Dedifferentiated amniotic fluid mesenchymal stem cell (primary cell): ENCODE measurements at regions not wholly inside any gene's neighbourhood (a gene's known extent, or its start where the extent isn't known, plus 50 kb on each side); places are given as distances from the start of the nearest gene placed in this dataset.
A peak's percentile ranks its signal among the peaks of the same experiment; 100 is the strongest.

Experiments
- DNase-seq: peaks from one replicate; pipeline ENCODE4 v3.0.0-alpha.2; 2016; ENCODE audit errors: extremely low spot score

DNA sequence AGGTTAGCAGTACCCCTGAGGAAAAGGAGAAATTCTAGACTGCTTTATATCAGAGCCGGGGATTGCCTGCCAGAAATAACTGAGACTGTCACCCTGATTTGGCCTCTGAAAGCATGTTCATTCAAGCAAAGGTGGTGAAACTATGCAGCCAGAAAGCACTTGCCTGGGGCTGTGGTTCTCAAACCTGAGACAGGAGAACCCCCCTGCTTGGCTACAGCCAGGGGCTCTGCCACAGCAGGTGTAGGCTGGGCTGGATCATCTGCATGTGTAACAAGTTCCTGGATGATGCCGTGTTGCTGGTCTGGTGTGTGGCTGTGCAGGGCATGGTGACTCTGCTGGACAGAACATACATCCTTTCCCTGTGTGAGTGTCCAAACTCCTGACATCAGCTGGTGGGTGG, 157.8 kb downstream of the NXNL2 start:
- no peak for DNase-seq

DNA sequence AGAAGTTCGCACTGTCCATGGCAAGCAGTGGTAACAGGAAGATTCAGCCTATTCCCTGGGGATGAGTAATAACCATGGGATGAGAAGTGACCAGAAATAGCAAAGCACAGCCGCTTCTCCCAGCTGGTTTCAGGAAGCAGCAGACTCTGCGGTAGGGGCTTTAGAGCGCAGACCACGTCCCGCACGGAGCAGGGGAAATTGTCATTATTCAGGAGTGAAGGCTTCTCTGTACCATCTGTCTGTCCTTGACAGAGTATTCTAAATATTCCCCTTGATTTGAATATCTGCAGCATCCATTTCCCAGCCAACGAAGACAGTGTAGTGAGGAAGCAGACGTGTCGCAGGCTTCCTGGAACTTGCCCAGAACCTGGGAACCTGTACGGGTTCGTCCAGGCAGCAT, 159.6 kb downstream of the NXNL2 start:
- no peak for DNase-seq

DNA sequence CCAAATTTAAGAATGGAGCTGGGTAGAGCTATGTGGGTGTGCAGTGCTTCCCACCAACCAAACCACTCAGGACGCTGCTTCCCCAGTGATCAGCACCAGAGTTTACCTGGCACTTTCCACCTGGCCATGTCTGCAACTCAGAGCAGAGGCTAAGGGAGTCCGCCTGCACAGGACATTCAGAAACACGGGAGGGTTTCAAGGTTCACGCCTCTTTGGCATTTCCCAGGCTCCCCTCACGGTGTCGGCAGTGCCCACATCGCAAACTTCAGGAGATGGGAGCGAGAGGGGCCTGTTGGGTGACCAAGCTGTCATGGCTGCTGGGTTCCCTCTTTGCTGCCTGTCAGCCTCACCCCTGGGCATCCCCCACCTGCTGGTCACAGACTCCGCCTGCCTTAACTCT, 161.5 kb downstream of the NXNL2 start:
- DNase-seq = no peak

DNA sequence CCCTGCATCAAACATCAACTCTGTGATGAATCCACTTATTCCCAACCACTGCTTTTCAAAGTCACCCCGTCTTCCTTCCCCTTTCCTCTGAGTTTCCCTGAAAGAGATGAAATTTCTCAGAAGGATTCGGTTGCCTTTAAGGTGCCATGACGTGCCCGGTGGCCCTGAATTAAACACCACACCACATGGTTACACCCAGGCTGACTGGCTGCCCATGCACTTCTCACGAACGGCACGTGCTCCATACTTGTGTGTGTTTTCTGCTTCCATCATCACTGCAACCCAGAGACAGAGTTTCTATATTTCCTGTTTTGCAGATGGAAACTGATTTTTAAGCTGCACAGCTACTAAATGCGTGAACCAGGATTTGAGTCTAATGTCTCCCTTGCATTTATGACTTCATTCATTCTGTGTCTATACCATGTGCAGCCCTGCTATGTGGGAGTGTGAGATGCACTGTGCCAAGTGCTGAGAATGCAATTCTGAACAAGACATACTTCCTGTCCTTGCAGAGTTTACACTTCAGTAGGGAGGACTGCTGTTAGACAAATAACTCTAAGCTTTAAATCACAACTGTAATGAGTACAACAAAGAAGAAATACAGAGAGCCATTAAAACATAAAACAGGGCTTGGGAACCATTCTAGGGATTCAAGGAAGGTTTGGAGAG, 162.9 kb downstream of the NXNL2 start:
- DNase-seq = no peak

DNA sequence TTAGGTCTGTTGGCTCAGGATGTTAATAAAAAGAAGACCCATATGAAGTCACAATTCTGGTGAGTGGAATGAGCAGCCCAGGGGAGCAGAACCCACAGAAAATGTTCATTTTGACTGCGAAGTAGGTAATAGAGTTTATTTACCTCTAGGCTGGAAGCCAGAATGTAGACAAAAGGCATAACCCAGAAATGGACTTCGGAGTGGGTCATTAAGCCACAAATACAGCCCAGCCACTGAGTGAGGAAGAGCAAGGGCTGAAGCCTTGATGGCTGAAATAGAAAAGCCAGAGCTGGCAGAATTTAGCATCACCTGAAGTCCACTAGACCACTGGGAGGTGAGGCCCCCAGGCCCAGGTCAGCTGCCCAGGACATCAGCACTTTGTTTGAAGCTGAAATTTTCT, 168.0 kb downstream of the NXNL2 start:
- no peak for DNase-seq

DNA sequence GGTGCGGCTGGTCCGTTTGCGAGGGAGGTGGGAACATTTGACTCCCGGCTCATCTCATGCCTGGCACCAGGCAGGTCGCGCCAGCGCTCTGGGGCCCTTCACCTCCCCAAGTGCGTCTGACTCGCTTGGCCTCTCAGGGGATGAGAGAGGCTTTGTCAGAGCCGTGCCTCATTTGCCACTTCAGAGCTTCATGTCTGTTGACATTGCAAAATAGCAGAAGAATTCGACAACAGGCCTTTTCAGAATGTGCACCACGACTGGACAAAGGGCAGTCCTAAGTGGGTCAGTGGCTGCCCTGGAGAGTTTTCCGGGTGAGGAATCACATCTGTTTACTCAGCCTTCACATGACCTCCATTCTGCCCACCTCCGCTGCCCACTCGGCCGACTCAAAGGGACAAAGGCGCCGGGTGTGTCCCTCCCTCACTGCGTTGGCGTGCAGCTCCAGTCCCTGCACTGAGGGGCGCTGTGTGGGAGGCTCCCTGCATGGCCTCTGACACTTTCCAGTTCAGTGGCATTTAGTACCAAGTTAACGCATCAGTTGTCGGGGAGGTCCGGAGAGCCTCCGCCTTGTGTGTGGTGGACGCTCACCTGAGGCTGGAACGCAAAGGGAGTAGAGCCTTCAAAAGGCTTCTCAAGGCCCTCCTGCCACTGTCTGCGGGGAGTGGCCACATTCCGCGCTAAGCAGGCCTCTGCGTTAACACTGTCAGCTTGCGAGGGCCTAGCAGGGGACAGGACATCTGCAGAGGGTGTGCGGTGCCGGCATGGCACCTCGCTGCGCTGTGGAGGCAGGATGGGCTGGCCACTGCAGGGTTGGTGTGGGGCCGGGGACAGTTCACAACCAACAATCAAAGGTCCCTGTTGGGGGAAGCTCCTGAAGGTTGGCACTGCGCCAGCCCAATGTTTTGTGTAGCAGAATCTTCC, 171.5 kb downstream of the NXNL2 start:
- DNase-seq = no peak

DNA sequence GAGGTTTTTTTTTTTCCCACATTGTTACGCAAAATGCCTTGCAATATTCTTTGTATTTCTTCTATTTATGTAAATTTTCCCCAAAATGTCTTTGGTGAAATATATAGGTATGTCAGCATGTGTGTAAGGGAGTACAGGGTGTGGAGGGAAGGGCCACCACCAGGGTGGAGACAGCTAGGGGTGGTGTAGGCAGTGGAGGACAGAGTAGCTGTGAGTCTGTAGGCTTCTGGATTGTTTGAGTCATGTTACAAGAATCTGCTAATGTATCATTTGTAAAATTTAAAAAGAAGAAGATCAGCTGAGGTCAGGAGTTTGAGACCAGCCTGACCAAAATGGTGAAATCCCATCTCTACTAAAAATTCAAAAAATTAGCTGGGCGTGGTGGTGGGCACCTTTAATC, 175.5 kb downstream of the NXNL2 start:
- DNase-seq = no peak

DNA sequence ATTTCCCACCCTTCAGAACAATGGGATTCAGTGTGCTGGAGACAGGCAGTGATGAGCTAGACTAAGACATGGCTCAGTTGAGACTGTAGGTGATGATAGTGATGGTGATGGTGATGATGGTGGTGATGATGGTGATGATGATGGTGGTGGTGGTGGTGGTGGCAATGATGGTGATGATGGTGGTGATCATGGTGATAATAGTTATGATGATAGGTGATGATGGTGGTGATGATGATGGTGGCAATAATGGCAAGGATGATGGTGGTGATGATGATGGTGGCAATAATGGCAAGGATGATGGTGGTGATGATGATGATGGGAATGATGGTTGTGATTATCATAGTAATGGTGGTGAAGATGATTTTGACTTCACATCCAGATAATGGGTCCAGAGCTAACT, 176.7 kb downstream of the NXNL2 start:
- DNase-seq = no peak

DNA sequence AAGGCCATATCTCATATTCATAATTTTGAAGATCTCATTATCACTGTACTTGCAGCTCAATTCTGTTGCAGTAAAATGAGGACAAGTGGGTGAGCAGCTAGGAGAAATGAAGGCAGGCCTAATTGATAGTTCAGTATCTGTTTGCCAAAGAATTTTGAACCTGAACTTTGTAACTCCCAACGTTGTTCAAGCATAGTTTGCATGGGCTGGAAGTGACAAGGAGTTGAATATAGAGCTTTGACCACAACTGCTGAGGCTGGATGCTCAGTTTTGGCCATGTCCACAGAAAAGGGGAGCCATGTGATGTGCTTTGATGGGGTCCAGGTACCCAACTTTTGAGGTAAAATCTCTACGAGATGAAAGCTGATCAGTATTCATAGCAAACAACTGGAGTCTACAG, 177.5 kb downstream of the NXNL2 start:
- no peak for DNase-seq

DNA sequence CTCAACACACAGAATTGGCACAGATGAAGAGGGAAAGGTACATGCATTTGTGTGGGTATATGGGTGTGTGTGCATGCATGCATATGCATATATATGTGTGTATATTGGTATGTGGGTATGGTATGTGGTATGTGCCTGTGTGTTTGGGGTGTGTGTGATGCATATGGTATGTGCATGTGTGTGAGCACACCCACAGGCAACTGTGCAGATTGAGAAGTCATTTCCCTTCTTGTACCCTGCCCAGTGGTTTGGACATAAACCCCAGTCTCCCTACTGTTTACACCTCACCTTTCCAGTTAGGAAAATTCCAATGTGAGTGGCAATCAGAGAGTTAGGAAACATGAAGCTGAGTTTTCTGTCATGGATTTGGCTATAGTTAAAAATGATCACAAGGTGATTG, 178.0 kb downstream of the NXNL2 start:
- no peak for DNase-seq

DNA sequence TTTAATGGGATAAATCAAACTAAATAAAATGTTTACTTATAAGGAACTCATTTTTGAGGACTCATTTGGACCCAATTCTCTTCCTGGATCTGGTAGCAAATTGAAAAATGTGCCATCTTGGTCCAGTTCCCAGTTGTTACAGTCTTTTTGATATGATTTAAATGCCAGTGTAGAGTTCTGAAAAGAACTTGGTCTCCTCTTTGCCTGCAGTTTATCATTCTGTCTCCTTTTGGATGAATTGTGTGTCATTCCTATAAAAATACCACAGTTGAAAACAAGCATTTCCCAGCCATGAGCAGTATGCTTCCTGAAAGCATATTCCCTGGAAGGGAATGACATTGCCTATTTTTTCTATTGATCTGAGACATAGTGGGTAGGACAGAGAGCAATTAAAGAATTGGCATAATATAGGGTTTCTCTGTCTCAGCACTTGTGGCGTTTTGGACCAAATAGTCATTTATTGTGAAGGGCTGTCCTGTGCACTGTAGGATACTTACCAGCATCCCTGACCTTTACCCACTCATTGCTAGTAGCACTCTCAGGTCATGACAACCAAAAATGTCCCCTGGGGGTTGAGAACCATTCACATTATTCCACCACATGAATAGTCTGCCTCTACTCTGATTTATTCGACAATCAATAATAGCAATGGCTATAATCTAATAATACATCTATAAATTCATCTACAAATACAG, 181.8 kb downstream of the NXNL2 start:
- no peak for DNase-seq

DNA sequence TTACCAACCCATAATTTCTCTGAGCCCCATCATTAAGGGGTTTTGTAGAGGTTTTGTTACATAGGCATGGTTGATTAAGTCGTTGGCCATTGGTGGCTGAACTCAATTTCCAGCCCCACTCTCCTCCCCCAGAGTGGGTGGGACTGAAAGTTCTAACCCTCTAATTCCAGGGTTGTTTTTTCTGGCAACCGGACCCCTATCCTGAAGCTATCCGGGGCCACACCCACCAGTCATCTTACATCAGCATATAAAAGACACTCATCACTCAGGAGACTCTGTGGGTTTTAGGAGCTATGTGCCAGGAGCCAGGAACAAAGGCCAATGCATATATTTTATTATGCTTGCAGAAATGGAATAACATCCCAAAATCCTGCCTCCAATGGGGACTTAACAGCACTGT, 186.0 kb downstream of the NXNL2 start:
- no peak for DNase-seq

DNA sequence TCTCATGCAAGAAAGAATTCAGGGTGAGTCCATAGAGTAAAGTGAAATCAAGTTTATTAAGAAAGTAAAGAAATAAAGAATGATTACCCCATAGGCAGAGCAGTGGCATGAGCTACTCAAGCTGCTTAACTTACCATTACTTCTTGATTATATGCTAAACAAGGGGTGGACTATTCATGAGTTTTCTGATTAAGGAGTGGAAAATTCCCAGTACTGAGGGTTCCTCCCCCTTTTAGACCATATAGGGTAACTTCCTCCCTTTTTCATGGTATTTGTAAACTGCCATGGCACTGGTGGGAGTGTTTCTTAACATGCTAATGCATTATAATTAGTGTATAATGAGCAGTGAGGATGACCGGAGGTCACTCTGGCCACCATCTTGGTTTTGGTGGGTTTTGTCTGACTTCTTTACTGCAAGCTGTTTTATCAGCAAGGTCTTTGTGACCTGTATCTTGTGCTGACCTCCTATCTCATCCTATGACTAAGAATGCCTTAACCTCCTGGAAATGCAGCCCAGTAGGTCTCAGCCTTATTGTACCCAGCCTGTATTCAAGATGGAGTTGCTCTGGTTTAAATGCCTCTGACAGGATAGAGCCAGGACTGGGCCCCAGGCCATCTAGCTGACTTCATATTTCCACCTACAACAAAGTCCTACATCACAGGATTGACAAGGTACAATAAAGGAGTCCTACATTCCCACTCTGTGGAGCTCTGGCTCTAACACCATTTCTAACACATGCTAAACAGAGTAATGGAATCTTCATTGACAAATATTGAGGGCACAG, 186.7 kb downstream of the NXNL2 start:
- no peak for DNase-seq

DNA sequence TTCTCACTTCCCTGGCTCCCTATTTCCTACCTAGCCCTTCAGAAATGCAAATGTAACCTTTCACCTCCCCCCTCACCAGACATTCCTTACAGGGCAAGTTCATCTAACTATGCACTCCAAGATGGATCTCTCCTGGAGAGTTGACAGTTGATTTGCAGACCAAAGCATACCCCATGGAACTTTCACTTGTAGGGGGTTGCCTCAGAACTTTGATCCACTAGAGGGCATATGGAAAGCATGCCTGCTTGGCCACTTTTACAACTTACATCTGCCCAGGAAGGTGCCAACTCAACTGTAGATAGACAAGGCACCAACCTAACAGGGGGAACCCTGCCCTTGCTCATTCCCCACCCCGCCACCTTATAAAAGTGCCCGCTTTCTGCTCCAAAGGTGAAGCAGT, 187.8 kb downstream of the NXNL2 start:
- DNase-seq = no peak

DNA sequence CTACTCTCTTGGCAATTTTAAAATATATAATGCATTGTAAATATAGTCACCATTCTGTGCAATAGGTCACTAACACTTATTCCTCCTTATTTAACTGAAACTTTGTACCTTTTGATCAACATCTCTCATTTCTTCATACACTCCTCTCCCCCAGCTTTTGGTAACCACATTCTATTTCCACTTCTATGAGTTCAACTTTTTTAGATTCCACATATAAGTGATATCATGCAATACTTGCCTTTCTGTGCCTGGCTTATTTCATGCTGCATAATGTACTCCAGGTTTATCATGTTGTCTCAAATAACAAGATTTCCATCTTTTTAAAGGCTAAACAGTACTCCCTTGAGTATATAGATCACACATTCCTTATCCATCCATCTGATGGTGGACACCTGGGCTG, 188.8 kb downstream of the NXNL2 start:
- no peak for DNase-seq

DNA sequence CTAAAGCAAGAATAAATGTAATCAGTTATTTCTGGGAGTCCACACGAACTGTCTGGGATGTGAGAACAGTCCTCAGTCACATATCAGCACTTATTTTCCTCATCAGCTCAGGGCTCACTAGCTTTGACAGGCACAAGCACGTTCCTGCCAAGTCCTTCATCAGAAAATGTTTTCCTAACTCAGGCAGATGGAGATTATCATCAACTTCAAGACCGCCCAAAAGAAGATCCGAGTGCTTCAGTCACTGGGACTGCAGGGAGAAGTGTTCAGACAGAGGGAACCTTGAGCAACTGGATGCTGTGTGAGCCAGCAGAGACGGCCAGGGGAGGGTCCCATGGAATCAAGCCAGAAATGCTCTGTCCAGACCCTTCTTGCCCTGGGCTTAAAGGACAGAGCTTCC, 189.4 kb downstream of the NXNL2 start:
- DNase-seq = no peak

DNA sequence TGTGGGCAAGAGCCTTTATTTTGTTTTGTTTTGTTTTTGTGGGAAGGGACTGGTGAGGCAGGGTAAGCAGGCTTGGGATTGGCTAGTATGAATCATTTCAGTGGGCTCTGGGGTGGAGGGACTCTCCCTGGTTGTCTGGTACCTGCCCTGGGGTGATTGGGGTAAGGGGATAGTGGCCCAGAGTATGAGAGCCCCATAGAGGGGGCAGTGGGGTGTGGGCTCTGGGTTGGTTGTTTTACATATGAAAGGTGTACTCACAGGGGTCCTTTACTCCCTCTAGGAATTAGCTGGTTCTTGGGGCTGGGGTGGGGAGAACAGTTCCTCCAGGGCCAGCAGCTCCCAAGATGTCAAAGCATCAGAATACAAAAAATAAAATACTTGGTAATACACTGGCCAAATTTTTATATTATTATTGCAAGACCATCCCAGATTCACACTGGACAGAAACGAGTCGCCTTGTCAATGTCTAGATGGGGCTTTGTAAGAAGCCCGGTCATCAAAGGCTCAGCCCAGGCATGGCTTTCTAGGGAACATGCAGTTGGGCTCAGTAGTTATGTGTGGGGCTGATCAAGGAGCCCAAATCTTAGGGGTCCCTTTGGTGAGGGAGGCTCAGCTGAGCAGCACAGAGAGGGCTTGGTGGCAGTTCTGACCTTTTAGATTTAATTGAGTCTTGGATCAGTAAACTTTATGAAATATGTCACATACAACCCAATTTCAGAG, 190.5 kb downstream of the NXNL2 start:
- DNase-seq = no peak

DNA sequence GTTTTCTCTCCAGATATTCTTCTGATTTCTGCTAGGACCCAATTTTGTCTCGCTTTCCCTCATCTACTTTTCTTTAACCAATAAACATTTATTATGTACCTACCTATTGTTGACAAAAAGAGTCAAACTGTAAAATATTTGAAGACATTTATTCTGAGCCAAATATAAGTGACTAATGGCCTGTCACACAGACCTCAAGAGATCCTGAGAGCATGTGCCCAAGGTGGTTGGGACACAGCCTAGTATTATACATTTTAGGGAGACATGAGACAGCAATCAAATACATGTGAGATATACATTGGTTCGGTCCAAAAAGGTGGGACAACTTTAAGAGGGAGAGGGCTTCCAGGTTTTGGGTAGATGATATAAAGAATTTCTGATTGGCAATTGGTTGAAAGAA, 191.8 kb downstream of the NXNL2 start:
- DNase-seq = no peak

DNA sequence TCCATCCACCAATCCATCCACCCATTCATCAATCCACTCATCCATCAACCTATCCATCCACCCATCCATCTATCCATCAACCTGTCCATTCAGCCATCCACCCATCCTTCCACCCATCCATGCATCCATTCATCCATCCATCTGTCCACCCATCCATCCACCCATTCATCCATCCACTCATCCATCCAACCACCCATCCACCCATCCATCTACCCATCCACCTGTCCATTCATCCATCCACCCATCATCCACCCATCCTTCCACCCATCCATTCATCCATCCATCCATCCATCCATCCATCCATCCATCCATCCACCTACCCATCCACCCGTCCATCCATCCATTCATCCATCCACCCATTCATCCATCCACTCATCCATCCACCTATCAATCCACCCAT, 195.8 kb downstream of the NXNL2 start:
- DNase-seq = no peak

DNA sequence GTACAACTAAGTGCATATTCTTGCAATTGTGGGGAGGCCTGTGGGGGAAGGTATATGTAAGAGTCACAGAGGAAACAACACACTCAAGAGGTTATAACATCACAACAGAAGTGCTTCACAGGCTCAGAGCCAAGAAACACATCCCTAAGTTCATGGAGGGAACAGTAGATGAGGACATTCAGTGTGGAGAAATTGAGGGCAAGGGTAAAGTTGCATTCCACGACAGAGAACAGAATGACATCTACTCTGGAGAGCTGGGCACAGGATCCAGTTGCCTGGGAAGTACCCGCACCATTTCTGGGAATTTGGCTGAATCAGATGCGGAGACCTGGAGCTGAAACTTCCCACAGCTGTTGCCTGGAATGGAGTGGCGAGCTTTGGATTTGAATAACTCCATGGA, 197.2 kb downstream of the NXNL2 start:
- no peak for DNase-seq

DNA sequence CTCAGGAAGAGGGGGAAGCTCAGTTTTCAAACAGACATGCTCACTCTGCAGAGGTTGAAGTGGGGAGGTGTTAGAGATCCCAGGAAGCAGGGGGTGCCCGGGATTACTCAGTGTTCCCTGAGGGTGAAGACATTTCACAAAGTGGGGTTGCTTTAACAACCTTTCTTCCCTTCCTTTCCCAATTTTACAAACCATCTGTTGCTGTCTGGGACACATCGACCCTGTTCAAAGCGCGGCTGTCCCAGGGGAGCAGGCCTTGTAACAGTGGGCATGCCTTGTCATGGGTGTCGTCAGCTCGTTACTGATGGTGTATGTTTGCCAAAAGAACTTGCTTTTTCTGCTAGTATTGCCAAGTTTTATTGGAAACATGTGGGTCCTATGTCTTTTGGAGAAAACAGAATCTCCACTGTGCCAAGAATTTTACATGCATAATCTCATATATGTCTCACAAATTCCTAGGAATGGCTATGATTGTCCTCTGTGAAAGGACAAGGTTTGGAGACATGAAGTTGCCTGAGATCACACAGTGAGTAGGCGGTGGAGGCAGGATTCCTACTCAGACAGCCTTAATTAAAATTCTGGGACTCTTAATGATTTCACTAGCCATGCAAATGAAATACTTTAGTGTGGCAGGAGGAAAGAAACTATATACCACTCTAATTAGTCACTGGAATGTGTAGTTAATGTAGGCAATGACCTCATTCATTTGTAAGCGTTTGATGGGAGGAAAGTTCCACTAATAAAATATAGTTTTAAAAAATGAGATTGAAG, 198.9 kb downstream of the NXNL2 start:
- peak; percentile 64 for DNase-seq
